K562 (cell line): ENCODE measurements at regions not wholly inside any gene's neighbourhood (a gene's known extent, or its start where the extent isn't known, plus 50 kb on each side); places are given as distances from the start of the nearest gene placed in this dataset.

Source experiments
- ATAC-seq: fragments of 200-7000 bp; cut with Tn5 transposase; 3 replicates; pipeline ENCODE4 v1.9.1; 2020; ENCODE audit warnings: moderate library complexity
- BruUV-seq: library from RNA; stranded (reverse); fragments of 400-500 nt; replicated peaks from 2 replicates; lab custom pipeline; 2021; lab: Mats Ljungman, UMichigan
- CTCF ChIA-PET: fragments of 300-600 bp; formaldehyde crosslinking; extraction: SDS; loops from one replicate; lab custom pipeline; 2021; ENCODE audit warnings: low intra/inter-chr PET ratio; lab: Yijun Ruan, JAX
- POLR2A ChIA-PET: fragments of 300-600, 350-650 bp; sonication (Branson Sonifier 250); formaldehyde crosslinking; extraction: SDS; loops from one replicate; lab custom pipeline; 2021; ENCODE audit warnings: antibody characterized with exemption, inconsistent platforms; lab: Yijun Ruan, JAX
- DNase-seq, 4 experiments: peaks; one replicate each; pipeline versions ENCODE4 v3.0.0 to v3.0.0-alpha.2; 2011 to 2018; ENCODE audit warnings: low spot score in 3 of 4, mixed read lengths in 3 of 4; ENCODE audit errors: extremely low read depth in 1 of 4
- FAIRE-seq: peaks from 2 replicates; lab custom pipeline; 2011; peaks lifted over from hg19 to GRCh38; lab: Jason Lieb, UNC
- H2AFZ ChIP-seq: 2 replicates; pipeline ENCODE4 v1.6.0; 2011; ENCODE audit warnings: low read depth, low read length, control low read depth, inconsistent platforms
- H3K27ac ChIP-seq: fragments of 200-600 bp; 3 replicates; pipeline ENCODE4 v1.8.0; 2011; ENCODE audit warnings: low read depth, mild to moderate bottlenecking, control low read depth, inconsistent platforms, low read length, moderate library complexity, mixed read lengths; ENCODE audit errors: extremely low read depth
- H3K27me3 ChIP-seq, 2 experiments: fragments of 300-600 bp in 1 of 2; 2 replicates in 1 of 2; 3 replicates in 1 of 2; pipeline versions ENCODE4 v1.6.0 to v1.8.0; 2011; ENCODE audit warnings: inconsistent platforms in 2 of 2, low read length in 2 of 2, mild to moderate bottlenecking in 1 of 2, mixed read lengths in 1 of 2, moderate library complexity in 1 of 2; ENCODE audit not compliant: control insufficient read depth in 2 of 2, insufficient read depth in 2 of 2
- H3K36me3 ChIP-seq: fragments of 300-600 bp; 3 replicates; pipeline ENCODE4 v1.8.0; 2011; ENCODE audit warnings: mild to moderate bottlenecking, low read length, inconsistent platforms; ENCODE audit not compliant: control insufficient read depth, insufficient read depth
- H3K4me1 ChIP-seq, 2 experiments: fragments of 200-600 bp in 1 of 2; replicated peaks in 1 of 2; 2 replicates in 1 of 2; 3 replicates in 1 of 2; pipeline versions ENCODE4 v1.5.1 to v1.8.0; 2011; ENCODE audit warnings: inconsistent platforms in 2 of 2, low read length in 2 of 2, mild to moderate bottlenecking in 1 of 2, mixed read lengths in 1 of 2, moderate library complexity in 1 of 2; ENCODE audit not compliant: control insufficient read depth in 2 of 2, insufficient read depth in 2 of 2
- H3K4me2 ChIP-seq: 2 replicates; pipeline ENCODE4 v1.6.1; 2011; ENCODE audit warnings: low read length, control low read depth, inconsistent platforms, mixed read lengths; ENCODE audit not compliant: insufficient read depth
- H3K4me3 ChIP-seq: fragments of 200-600 bp; sonication (generic), shearing (Covaris generic); 2 replicates; pipeline ENCODE4 v1.5.1; 2016; ENCODE audit warnings: control low read depth, inconsistent platforms
- H3K79me2 ChIP-seq: fragments of 200-600 bp; 3 replicates; pipeline ENCODE4 v1.8.0; 2011; ENCODE audit warnings: low read length, inconsistent platforms; ENCODE audit not compliant: control insufficient read depth, insufficient read depth
- H3K9ac ChIP-seq, 2 experiments: 2 replicates each; pipeline versions ENCODE4 v1.6.0 to v1.6.1; 2011; ENCODE audit warnings: low read depth in 2 of 2, low read length in 2 of 2, control low read depth in 1 of 2, inconsistent platforms in 1 of 2, mild to moderate bottlenecking in 1 of 2, mixed read lengths in 1 of 2; ENCODE audit not compliant: insufficient read depth in 1 of 2
- H3K9me1 ChIP-seq: one replicate; pipeline ENCODE4 v1.6.0; 2011; ENCODE audit warnings: inconsistent platforms, mild to moderate bottlenecking, low read length, moderate library complexity; ENCODE audit not compliant: control insufficient read depth, insufficient read depth
- H3K9me3 ChIP-seq: replicated peaks from 2 replicates; pipeline ENCODE4 v1.5.1; 2011; ENCODE audit warnings: low read depth, low read length, inconsistent platforms; ENCODE audit not compliant: control insufficient read depth, insufficient read depth
- H4K20me1 ChIP-seq: replicated peaks from 2 replicates; pipeline ENCODE4 v1.6.1; 2011; ENCODE audit warnings: low read length, inconsistent platforms, mixed read lengths; ENCODE audit not compliant: control insufficient read depth, insufficient read depth
- CBX8 ChIP-seq: fragments of 200-600 bp; sonication (generic); IDR thresholded peaks from 2 replicates; pipeline ENCODE4 v1.6.1; 2012; ENCODE audit warnings: borderline replicate concordance, mixed run types, low read depth, mild to moderate bottlenecking, moderate library complexity, mixed read lengths, low read length, control low read depth, inconsistent platforms; ENCODE audit not compliant: poor library complexity, severe bottlenecking; ENCODE audit errors: extremely low read depth
- RBM14 ChIP-seq: fragments of 200-400 bp; formaldehyde crosslinking; IDR thresholded peaks from 2 replicates; pipeline ENCODE4 v1.6.1; 2018; ENCODE audit warnings: low read depth, mild to moderate bottlenecking, low read length, moderate library complexity, borderline replicate concordance; ENCODE audit not compliant: insufficient read depth
- SLC30A9 ChIP-seq: fragments of 250-450 bp; sonication (Bioruptor Pico); IDR thresholded peaks from 2 replicates; pipeline ENCODE4 v1.8.0; 2022; ENCODE audit warnings: mild to moderate bottlenecking, moderate library complexity
- SRF ChIP-seq, 2 experiments: fragments of 250-450, 450-650 bp in 1 of 2; sonication (Bioruptor Pico) in 1 of 2; sonication (generic) in 1 of 2; formaldehyde crosslinking; IDR thresholded peaks; 2 replicates each; pipeline versions ENCODE4 v1.5.0 to v1.5.1; 2020 to 2022; ENCODE audit warnings: mild to moderate bottlenecking in 1 of 2, missing genetic modification reagents in 1 of 2
- TEAD2 ChIP-seq: fragments of 450-650 bp; IDR thresholded peaks from 2 replicates; pipeline ENCODE4 v1.6.1; 2016; ENCODE audit warnings: missing genetic modification characterization, control low read depth, missing compliant biosample characterization
- WGBS: fragments of 100-300 bp; shearing (Covaris generic); methylation state at CpG from one replicate; pipeline ENCODE4 v1.1.6; 2016; ENCODE audit warnings: low coverage, mixed read lengths; ENCODE audit not compliant: insufficient coverage; ENCODE audit errors: missing lambda C conversion rate; 5-methylcytosine and 5-hydroxymethylcytosine counted together
- in situ Hi-C: fragments of 300-500 bp; cut with MboI; formaldehyde crosslinking; loops from 4 replicates; pipeline ENCODE4 v1.15.0; 2018; ENCODE audit warnings: inconsistent platforms, mixed read lengths
- intact Hi-C: fragments of 100-400 bp; cut with micrococcal nuclease; formaldehyde crosslinking; loops from 2 replicates; pipeline ENCODE4 v1.14.2; 2022

- Histone ChIP-seq H2AFZ (no peak overlapping the region), H3K27ac (no peak overlapping the region), H3K27me3 (no peaks in the 10 kb centered on the region), H3K4me1 (no peaks in the 10 kb centered on the region), H4K20me1 (no peaks in the 10 kb centered on the region), H3K9me1 (no peaks in the 10 kb centered on the region), H3K9ac (no peak overlapping the region), H3K4me2 (no peak overlapping the region), H3K79me2 (no peaks in the 10 kb centered on the region), H3K36me3 (no peaks in the 10 kb centered on the region), H3K4me3 (no peak overlapping the region), H3K9me3 (no peaks in the 10 kb centered on the region)
- BruUV-seq, result no TSS peak
- ChIA-PET POLR2A (interaction anchor here (0.8 kb wide), 1 partner anchor 8 kb away, joined by 3 read pairs; no protein-coding TSS in a partner anchor), CTCF (no interaction called here)
- ATAC-seq (no peak), DNase-seq (no peak), FAIRE-seq (no peak)
- in situ Hi-C loops, result no loop called here
- 0% methylated on average over 2 of the region's 2 CpGs for WGBS
- intact Hi-C loops, result no loop called here
- TF ChIP-seq SLC30A9 (CRISPR knock-in tag) (no peak), SRF (CRISPR knock-in tag; IDR thresholded peaks at IDR 0.05) (no peak), CBX8 (no peak), TEAD2 (tag) (no peak), RBM14 (no peak)
Observed at GRCh38 chr10:25678666-25679065, 255.4 kb upstream of the MYO3A start.
